IMR-90 (cell line): ENCODE measurements at regions not wholly inside any gene's neighbourhood (a gene's known extent, or its start where the extent isn't known, plus 50 kb on each side); places are given as distances from the start of the nearest gene placed in this dataset.
A peak's percentile ranks its signal among the peaks of the same experiment; 100 is the strongest.

ENCODE experiments used
- ATAC-seq: fragments of 200-7000 bp; cut with Tn5 transposase; 2 replicates; pipeline ENCODE4 v1.9.1; 2020; ENCODE audit warnings: low read depth, mild to moderate bottlenecking, moderate library complexity
- BruUV-seq: library from RNA; stranded (reverse); fragments of 400-500 nt; replicated peaks from 2 replicates; lab custom pipeline; 2021; lab: Mats Ljungman, UMichigan
- CTCF ChIA-PET: fragments of 300-600 bp; formaldehyde crosslinking; extraction: SDS; loops from one replicate; lab custom pipeline; 2021; ENCODE audit warnings: antibody characterized with exemption; lab: Yijun Ruan, JAX
- POLR2A ChIA-PET: fragments of 300-600 bp; sonication (Branson Sonifier 250); formaldehyde crosslinking; loops from one replicate; lab custom pipeline; 2022; ENCODE audit warnings: antibody characterized with exemption; ENCODE audit not compliant: unreplicated experiment; lab: Charles Lee
- DNase-seq: peaks from one replicate; pipeline ENCODE4 v3.0.0; 2013
- H2AFZ ChIP-seq: replicated peaks from 2 replicates; pipeline ENCODE3; 2013; ENCODE audit warnings: low read length, mild to moderate bottlenecking; ENCODE audit not compliant: poor library complexity
- H2AK5ac ChIP-seq: 2 replicates; pipeline ENCODE4 v1.6.1; 2013; ENCODE audit warnings: low read depth, low read length, inconsistent platforms
- H2AK9ac ChIP-seq: replicated peaks from 2 replicates; pipeline ENCODE3; 2013; ENCODE audit warnings: mild to moderate bottlenecking, low read depth, low read length, moderate library complexity; ENCODE audit not compliant: poor library complexity
- H2BK120ac ChIP-seq: 2 replicates; pipeline ENCODE4 v1.6.1; 2013; ENCODE audit warnings: low read depth, low read length, inconsistent platforms
- H2BK15ac ChIP-seq: 3 replicates; pipeline ENCODE4 v1.6.1; 2013; ENCODE audit warnings: low read depth, low read length, inconsistent platforms
- H2BK20ac ChIP-seq: 2 replicates; pipeline ENCODE4 v1.6.1; 2013; ENCODE audit warnings: low read depth, mild to moderate bottlenecking, inconsistent platforms, low read length, moderate library complexity
- H2BK5ac ChIP-seq: 2 replicates; pipeline ENCODE4 v1.6.1; 2013; ENCODE audit warnings: mild to moderate bottlenecking, low read depth, low read length, inconsistent platforms; ENCODE audit not compliant: poor library complexity, severe bottlenecking
- H3K14ac ChIP-seq: replicated peaks from 2 replicates; pipeline ENCODE4 v1.6.1; 2013; ENCODE audit warnings: low read depth, low read length, inconsistent platforms
- H3K18ac ChIP-seq: 2 replicates; pipeline ENCODE4 v1.6.1; 2013; ENCODE audit warnings: low read depth, low read length, control low read depth
- H3K23ac ChIP-seq: 2 replicates; pipeline ENCODE4 v1.6.1; 2013; ENCODE audit warnings: low read depth, low read length, inconsistent platforms
- H3K27ac ChIP-seq: 2 replicates; pipeline ENCODE4 v1.5.1; 2013; ENCODE audit warnings: mild to moderate bottlenecking, control low read depth, low read length; ENCODE audit not compliant: insufficient read depth
- H3K27me3 ChIP-seq: 2 replicates; pipeline ENCODE4 v1.6.1; 2013; ENCODE audit warnings: low read length; ENCODE audit not compliant: control insufficient read depth, insufficient read depth
- H3K36me3 ChIP-seq: 2 replicates; pipeline ENCODE4 v1.6.1; 2013; ENCODE audit warnings: low read length, mixed read lengths; ENCODE audit not compliant: control insufficient read depth, insufficient read depth
- H3K4ac ChIP-seq: 2 replicates; pipeline ENCODE4 v1.6.1; 2013; ENCODE audit warnings: low read depth, low read length, inconsistent platforms
- H3K4me1 ChIP-seq: 2 replicates; pipeline ENCODE4 v1.6.1; 2013; ENCODE audit warnings: low read length, mixed read lengths; ENCODE audit not compliant: control insufficient read depth, insufficient read depth
- H3K4me2 ChIP-seq: 2 replicates; pipeline ENCODE4 v1.6.1; 2013; ENCODE audit warnings: low read depth, mild to moderate bottlenecking, control low read depth, low read length, moderate library complexity
- H3K4me3 ChIP-seq: 2 replicates; pipeline ENCODE4 v1.5.1; 2013; ENCODE audit warnings: low read depth, mild to moderate bottlenecking, control low read depth, low read length, moderate library complexity; ENCODE audit not compliant: insufficient read depth
- H3K56ac ChIP-seq: 2 replicates; pipeline ENCODE4 v1.6.1; 2013; ENCODE audit warnings: low read length, inconsistent platforms; ENCODE audit not compliant: insufficient read depth; ENCODE audit errors: extremely low read depth
- H3K79me1 ChIP-seq, 2 experiments: 2 replicates each; pipeline ENCODE4 v1.6.1; 2013; ENCODE audit warnings: low read length in 2 of 2, inconsistent platforms in 1 of 2, low read depth in 1 of 2
- H3K9ac ChIP-seq: 2 replicates; pipeline ENCODE4 v1.6.1; 2013; ENCODE audit warnings: low read depth, low read length, control low read depth
- H3K9me1 ChIP-seq: 2 replicates; pipeline ENCODE4 v1.6.1; 2013; ENCODE audit warnings: low read length, inconsistent platforms; ENCODE audit not compliant: insufficient read depth
- H3K9me3 ChIP-seq: 2 replicates; pipeline ENCODE4 v1.6.1; 2013; ENCODE audit warnings: low read length; ENCODE audit not compliant: control insufficient read depth, insufficient read depth
- H4K20me1 ChIP-seq: 2 replicates; pipeline ENCODE4 v1.6.1; 2013; ENCODE audit warnings: low read length, inconsistent platforms; ENCODE audit not compliant: insufficient read depth
- H4K5ac ChIP-seq: 2 replicates; pipeline ENCODE4 v1.6.1; 2013; ENCODE audit warnings: mild to moderate bottlenecking, low read depth, low read length, control low read depth
- H4K8ac ChIP-seq, 2 experiments: 2 replicates each; pipeline ENCODE4 v1.6.1; 2013; ENCODE audit warnings: low read depth in 2 of 2, low read length in 2 of 2, control low read depth in 1 of 2, inconsistent platforms in 1 of 2
- H4K91ac ChIP-seq: 2 replicates; pipeline ENCODE4 v1.6.1; 2013; ENCODE audit warnings: low read depth, low read length, inconsistent platforms; ENCODE audit not compliant: insufficient read depth
- BHLHE40 ChIP-seq: fragments of 150-350 bp; IDR thresholded peaks from 2 replicates; pipeline ENCODE4 v1.6.1; 2016; ENCODE audit warnings: mild to moderate bottlenecking, low read depth, low read length
- CEBPB ChIP-seq: IDR thresholded peaks from 2 replicates; pipeline ENCODE4 v1.6.1; 2012; ENCODE audit warnings: low read depth, low read length, improper control_type of control experiment
- CHD1 ChIP-seq: IDR thresholded peaks from 2 replicates; pipeline ENCODE4 v1.6.1; 2012; ENCODE audit warnings: low read depth, low read length, improper control_type of control experiment
- FOS ChIP-seq: fragments of 150-350 bp; IDR thresholded peaks from 2 replicates; pipeline ENCODE4 v1.6.1; 2016; ENCODE audit warnings: low read depth, low read length
- MAFK ChIP-seq: IDR thresholded peaks from 2 replicates; pipeline ENCODE4 v1.6.1; 2012; ENCODE audit warnings: low read depth, low read length, improper control_type of control experiment
- MAZ ChIP-seq: IDR thresholded peaks from 2 replicates; pipeline ENCODE4 v1.6.1; 2012; ENCODE audit warnings: low read depth, mild to moderate bottlenecking, low read length, improper control_type of control experiment, moderate library complexity, borderline replicate concordance
- MXI1 ChIP-seq: IDR thresholded peaks from 2 replicates; pipeline ENCODE4 v1.6.1; 2012; ENCODE audit warnings: low read depth, mild to moderate bottlenecking, low read length, moderate library complexity, borderline replicate concordance
- NFE2L2 ChIP-seq: fragments of 150-350 bp; IDR thresholded peaks from 2 replicates; pipeline ENCODE4 v1.6.1; 2016; ENCODE audit warnings: low read depth, mild to moderate bottlenecking, low read length
- POLR2A ChIP-seq: IDR thresholded peaks from 2 replicates; pipeline ENCODE4 v1.6.1; 2012; ENCODE audit warnings: mild to moderate bottlenecking, low read depth, low read length
- RAD21 ChIP-seq: IDR thresholded peaks from 2 replicates; pipeline ENCODE4 v1.6.1; 2012; ENCODE audit warnings: low read length, improper control_type of control experiment
- RCOR1 ChIP-seq: IDR thresholded peaks from 2 replicates; pipeline ENCODE4 v1.6.1; 2012; ENCODE audit warnings: mild to moderate bottlenecking, low read length, improper control_type of control experiment; ENCODE audit not compliant: insufficient replicate concordance
- RFX5 ChIP-seq: IDR thresholded peaks from 2 replicates; pipeline ENCODE4 v1.8.0; 2012; ENCODE audit warnings: low read depth, mild to moderate bottlenecking, low read length, moderate library complexity
- SMC3 ChIP-seq: fragments of 150-350 bp; IDR thresholded peaks from 2 replicates; pipeline ENCODE4 v1.6.1; 2016; ENCODE audit warnings: low read depth, mild to moderate bottlenecking, antibody characterized with exemption, low read length, moderate library complexity
- WGBS, 2 experiments: methylation state at CpG; one replicate each; pipeline versions ENCODE4 v1.1.5 to v1.1.7; 2013; ENCODE audit warnings: missing lambda C conversion rate in 2 of 2; ENCODE audit not compliant: insufficient read length in 1 of 2; ENCODE audit errors: extremely low coverage in 2 of 2; 5-methylcytosine and 5-hydroxymethylcytosine counted together
- dilution Hi-C: fragments of 300-500 bp; cut with HindIII; formaldehyde crosslinking; loops from one replicate; pipeline ENCODE4 v1.14.3; 2018; ENCODE audit warnings: low sequenced_read_pairs; ENCODE audit not compliant: unreplicated experiment
- in situ Hi-C: fragments of 300-500 bp; cut with MboI; formaldehyde crosslinking; loops from 3 replicates; pipeline ENCODE4 v1.14.3; 2019; ENCODE audit warnings: low sequenced_read_pairs, inconsistent platforms, mixed read lengths
- intact Hi-C: fragments of 100-400 bp; cut with micrococcal nuclease; formaldehyde crosslinking; loops from 2 replicates; pipeline ENCODE4 v1.10.0; 2022
- TF ChIP-seq, protein P1 (sequence below): fragments of 150-350 bp; IDR thresholded peaks from 2 replicates; pipeline ENCODE4 v1.6.1; 2017; ENCODE audit warnings: mild to moderate bottlenecking, antibody characterized with exemption, low read length, low read depth
- TF ChIP-seq, protein P2 (sequence below): fragments of 150-350 bp; IDR thresholded peaks from 2 replicates; pipeline ENCODE4 v1.6.1; 2016; ENCODE audit warnings: low read depth, mild to moderate bottlenecking, low read length, moderate library complexity, borderline replicate concordance
- TF ChIP-seq, protein P3 (sequence below): conservative IDR thresholded peaks from 2 replicates; pipeline ENCODE4 v1.5.1; 2012; ENCODE audit warnings: mild to moderate bottlenecking, low read depth, low read length, improper control_type of control experiment

DNA sequence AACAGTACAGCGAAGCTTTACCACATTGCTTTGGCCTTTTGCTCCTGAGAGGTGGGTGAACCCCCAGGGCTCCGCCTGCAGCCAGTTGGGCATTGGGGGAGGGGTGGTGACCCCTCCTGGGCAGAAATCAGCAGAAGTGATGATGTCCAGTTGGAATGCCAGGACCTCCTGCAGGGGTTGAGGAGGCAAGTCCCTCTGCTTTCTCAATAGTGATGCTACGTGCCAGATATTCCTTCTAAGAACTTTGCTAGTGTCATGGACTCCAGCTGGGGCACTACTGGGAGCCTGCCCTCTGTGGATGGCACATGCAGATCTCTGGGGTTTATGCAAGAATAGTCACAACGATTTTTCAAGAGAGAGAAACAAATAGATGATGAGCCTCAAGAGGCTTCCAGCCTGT lies 95.6 kb downstream of the NDFIP1 start:
- no peak overlapping the region for H2BK120ac ChIP-seq
- in situ Hi-C loops, result no loop called here
- no peak overlapping the region for H2AK9ac ChIP-seq
- H2AK5ac ChIP-seq, result no peak overlapping the region
- no peak overlapping the region for H2BK5ac ChIP-seq
- H4K5ac ChIP-seq, result no peak overlapping the region
- no peak overlapping the region for H3K18ac ChIP-seq
- H4K8ac ChIP-seq, result peak overlapping the region in 1 of 2 experiments; percentile 32; a peak in 1 of 4 replicates
- H3K9me3 ChIP-seq, result no peaks in the 10 kb centered on the region
- H3K4me3 ChIP-seq, result no peak overlapping the region
- H3K27me3 ChIP-seq, result no peaks in the 10 kb centered on the region
- no peak overlapping the region for H2BK20ac ChIP-seq
- ATAC-seq (no peak), DNase-seq (no peak)
- no peak overlapping the region for H3K4me2 ChIP-seq
- no peak overlapping the region for H3K9ac ChIP-seq
- dilution Hi-C loops, result no loop called here
- no peak overlapping the region for H4K91ac ChIP-seq
- intact Hi-C loops, result no loop called here
- H3K4me1 ChIP-seq, result no peaks in the 10 kb centered on the region; the same call in 1 of the 2 replicates
- no peak overlapping the region for H3K27ac ChIP-seq
- H3K36me3 ChIP-seq, result no peaks in the 10 kb centered on the region
- no peak overlapping the region for H2AFZ ChIP-seq
- H4K20me1 ChIP-seq, result no peaks in the 10 kb centered on the region
- ChIA-PET CTCF (no interaction called here), POLR2A (no interaction called here)
- H3K56ac ChIP-seq, result no peak overlapping the region
- H3K4ac ChIP-seq, result no peak overlapping the region
- no peak overlapping the region for H2BK15ac ChIP-seq
- H3K23ac ChIP-seq, result no peak overlapping the region
- no peak overlapping the region for H3K14ac ChIP-seq
- 80% methylated on average over 1 of the region's 4 CpGs; no CpG with 5 or more reads in 1 of the 2 experiments for WGBS, 2 experiments
- H3K9me1 ChIP-seq, result peaks cover 13% of the 10 kb centered on the region
- H3K79me1 ChIP-seq, result peaks cover 0 to 3% of the 10 kb centered on the region in 2 experiments; a peak in 1 of 4 replicates
- BruUV-seq, result no TSS peak
- TF ChIP-seq FOS (no peak), MXI1 (no peak), MAFK (no peak), RFX5 (no peak), SMC3 (no peak), BHLHE40 (no peak), CHD1 (no peak), MAZ (no peak), POLR2A (no peak), NFE2L2 (no peak), RAD21 (no peak), CEBPB (no peak), RCOR1 (no peak)
- TF ChIP-seq, protein P1, sequence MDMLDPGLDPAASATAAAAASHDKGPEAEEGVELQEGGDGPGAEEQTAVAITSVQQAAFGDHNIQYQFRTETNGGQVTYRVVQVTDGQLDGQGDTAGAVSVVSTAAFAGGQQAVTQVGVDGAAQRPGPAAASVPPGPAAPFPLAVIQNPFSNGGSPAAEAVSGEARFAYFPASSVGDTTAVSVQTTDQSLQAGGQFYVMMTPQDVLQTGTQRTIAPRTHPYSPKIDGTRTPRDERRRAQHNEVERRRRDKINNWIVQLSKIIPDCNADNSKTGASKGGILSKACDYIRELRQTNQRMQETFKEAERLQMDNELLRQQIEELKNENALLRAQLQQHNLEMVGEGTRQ, result no peak
- TF ChIP-seq, protein P2, sequence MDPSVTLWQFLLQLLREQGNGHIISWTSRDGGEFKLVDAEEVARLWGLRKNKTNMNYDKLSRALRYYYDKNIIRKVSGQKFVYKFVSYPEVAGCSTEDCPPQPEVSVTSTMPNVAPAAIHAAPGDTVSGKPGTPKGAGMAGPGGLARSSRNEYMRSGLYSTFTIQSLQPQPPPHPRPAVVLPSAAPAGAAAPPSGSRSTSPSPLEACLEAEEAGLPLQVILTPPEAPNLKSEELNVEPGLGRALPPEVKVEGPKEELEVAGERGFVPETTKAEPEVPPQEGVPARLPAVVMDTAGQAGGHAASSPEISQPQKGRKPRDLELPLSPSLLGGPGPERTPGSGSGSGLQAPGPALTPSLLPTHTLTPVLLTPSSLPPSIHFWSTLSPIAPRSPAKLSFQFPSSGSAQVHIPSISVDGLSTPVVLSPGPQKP, result no peak
- TF ChIP-seq, protein P3, sequence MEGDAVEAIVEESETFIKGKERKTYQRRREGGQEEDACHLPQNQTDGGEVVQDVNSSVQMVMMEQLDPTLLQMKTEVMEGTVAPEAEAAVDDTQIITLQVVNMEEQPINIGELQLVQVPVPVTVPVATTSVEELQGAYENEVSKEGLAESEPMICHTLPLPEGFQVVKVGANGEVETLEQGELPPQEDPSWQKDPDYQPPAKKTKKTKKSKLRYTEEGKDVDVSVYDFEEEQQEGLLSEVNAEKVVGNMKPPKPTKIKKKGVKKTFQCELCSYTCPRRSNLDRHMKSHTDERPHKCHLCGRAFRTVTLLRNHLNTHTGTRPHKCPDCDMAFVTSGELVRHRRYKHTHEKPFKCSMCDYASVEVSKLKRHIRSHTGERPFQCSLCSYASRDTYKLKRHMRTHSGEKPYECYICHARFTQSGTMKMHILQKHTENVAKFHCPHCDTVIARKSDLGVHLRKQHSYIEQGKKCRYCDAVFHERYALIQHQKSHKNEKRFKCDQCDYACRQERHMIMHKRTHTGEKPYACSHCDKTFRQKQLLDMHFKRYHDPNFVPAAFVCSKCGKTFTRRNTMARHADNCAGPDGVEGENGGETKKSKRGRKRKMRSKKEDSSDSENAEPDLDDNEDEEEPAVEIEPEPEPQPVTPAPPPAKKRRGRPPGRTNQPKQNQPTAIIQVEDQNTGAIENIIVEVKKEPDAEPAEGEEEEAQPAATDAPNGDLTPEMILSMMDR, result no peak
